ENCODE measurements at regions not wholly inside any gene's neighbourhood (a gene's known extent, or its start where the extent isn't known, plus 50 kb on each side); places are given as distances from the start of the nearest gene placed in this dataset.
"Not testable (repeated sequence)": the region's sequence is repeated elsewhere in the genome, so short reads cannot be mapped to it uniquely, and the experiment has no call there.

GRCh38 chr7:120005720-120006119 lies 267.3 kb upstream of the KCND2 start:
- Histone ChIP-seq H3K4me3 (no peak overlapping the region), H3K9me3 (replicated peaks) (no peaks in the 10 kb centered on the region), H3K4me1 (replicated peaks) (no peaks in the 10 kb centered on the region), H3K36me3 (no peaks in the 10 kb centered on the region), H3K27ac (no peak overlapping the region), H3K27me3 (replicated peaks) (no peaks in the 10 kb centered on the region)
- DNase-seq (ENCODE audit: low read depth in 1 of 2, low spot score in 2 of 2), result no peak

- not testable (repeated sequence) for H3K27ac ChIP-seq; H3K4me3 ChIP-seq; H3K9me3 ChIP-seq (replicated peaks); DNase-seq (ENCODE audit: low read depth in 1 of 2, low spot score in 2 of 2); H3K4me1 ChIP-seq (replicated peaks); H3K27me3 ChIP-seq (replicated peaks); H3K36me3 ChIP-seq
Measured at GRCh38 chr7:120014301-120014700, 258.7 kb upstream of the KCND2 start.

- Histone ChIP-seq H3K36me3 (no peaks in the 10 kb centered on the region), H3K4me3 (no peak overlapping the region), H3K4me1 (replicated peaks) (no peaks in the 10 kb centered on the region), H3K27ac (no peak overlapping the region), H3K9me3 (replicated peaks) (no peaks in the 10 kb centered on the region), H3K27me3 (replicated peaks) (no peaks in the 10 kb centered on the region)
- DNase-seq (ENCODE audit: low read depth in 1 of 2, low spot score in 2 of 2), result no peak
Measured at GRCh38 chr7:120014925-120015465, 258.0 kb upstream of the KCND2 start.

- Histone ChIP-seq H3K4me3 (no peak overlapping the region), H3K36me3 (no peaks in the 10 kb centered on the region), H3K4me1 (replicated peaks) (no peaks in the 10 kb centered on the region), H3K27ac (no peak overlapping the region), H3K9me3 (replicated peaks) (no peaks in the 10 kb centered on the region), H3K27me3 (replicated peaks) (no peaks in the 10 kb centered on the region)
- DNase-seq (ENCODE audit: low read depth in 1 of 2, low spot score in 2 of 2), result no peak
Measured at GRCh38 chr7:120021085-120021484, 251.9 kb upstream of the KCND2 start.

GRCh38 chr7:120023494-120024167 lies 249.3 kb upstream of the KCND2 start:
- Histone ChIP-seq H3K27ac (no peak overlapping the region), H3K36me3 (no peaks in the 10 kb centered on the region), H3K9me3 (replicated peaks) (no peaks in the 10 kb centered on the region), H3K4me3 (no peak overlapping the region), H3K4me1 (replicated peaks) (no peaks in the 10 kb centered on the region), H3K27me3 (replicated peaks) (no peaks in the 10 kb centered on the region)
- no peak for DNase-seq (ENCODE audit: low read depth in 1 of 2, low spot score in 2 of 2)

- no peak overlapping the region for H3K4me3 ChIP-seq
- H3K4me1 ChIP-seq (replicated peaks), result no peaks in the 10 kb centered on the region
- no peak for DNase-seq (ENCODE audit: low read depth in 1 of 2, low spot score in 2 of 2)
- H3K27me3 ChIP-seq (replicated peaks), result no peaks in the 10 kb centered on the region
- H3K27ac ChIP-seq, result no peak overlapping the region
- H3K9me3 ChIP-seq (replicated peaks), result no peaks in the 10 kb centered on the region
- no peaks in the 10 kb centered on the region for H3K36me3 ChIP-seq
Measured at GRCh38 chr7:120028636-120029035, 244.3 kb upstream of the KCND2 start.

- Histone ChIP-seq H3K9me3 (replicated peaks) (no peaks in the 10 kb centered on the region), H3K4me1 (replicated peaks) (no peaks in the 10 kb centered on the region), H3K27me3 (replicated peaks) (no peaks in the 10 kb centered on the region), H3K27ac (no peak overlapping the region), H3K36me3 (no peaks in the 10 kb centered on the region), H3K4me3 (no peak overlapping the region)
- no peak for DNase-seq (ENCODE audit: low read depth in 1 of 2, low spot score in 2 of 2)
Measured at GRCh38 chr7:120030876-120031275, 242.1 kb upstream of the KCND2 start.

- Histone ChIP-seq H3K36me3 (no peaks in the 10 kb centered on the region), H3K4me3 (no peak overlapping the region), H3K9me3 (replicated peaks) (no peaks in the 10 kb centered on the region), H3K27ac (no peak overlapping the region), H3K4me1 (replicated peaks) (no peaks in the 10 kb centered on the region), H3K27me3 (replicated peaks) (no peaks in the 10 kb centered on the region)
- no peak for DNase-seq (ENCODE audit: low read depth in 1 of 2, low spot score in 2 of 2)
Measured at GRCh38 chr7:120033114-120033513, 239.9 kb upstream of the KCND2 start.

GRCh38 chr7:120039138-120039537 lies 233.8 kb upstream of the KCND2 start:
- Histone ChIP-seq H3K27me3 (replicated peaks) (no peaks in the 10 kb centered on the region), H3K9me3 (replicated peaks) (no peaks in the 10 kb centered on the region), H3K36me3 (no peaks in the 10 kb centered on the region), H3K27ac (no peak overlapping the region), H3K4me3 (no peak overlapping the region), H3K4me1 (replicated peaks) (no peaks in the 10 kb centered on the region)
- DNase-seq (ENCODE audit: low read depth in 1 of 2, low spot score in 2 of 2), result no peak

GRCh38 chr7:120041798-120042197 lies 231.2 kb upstream of the KCND2 start:
- Histone ChIP-seq H3K27me3 (replicated peaks) (no peaks in the 10 kb centered on the region), H3K4me3 (no peak overlapping the region), H3K36me3 (no peaks in the 10 kb centered on the region), H3K4me1 (replicated peaks) (no peaks in the 10 kb centered on the region), H3K9me3 (replicated peaks) (no peaks in the 10 kb centered on the region), H3K27ac (no peak overlapping the region)
- no peak for DNase-seq (ENCODE audit: low read depth in 1 of 2, low spot score in 2 of 2)

- no peak for DNase-seq (ENCODE audit: low read depth in 1 of 2, low spot score in 2 of 2)
- Histone ChIP-seq H3K9me3 (replicated peaks) (no peaks in the 10 kb centered on the region), H3K4me3 (no peak overlapping the region), H3K36me3 (no peaks in the 10 kb centered on the region), H3K27me3 (replicated peaks) (no peaks in the 10 kb centered on the region), H3K4me1 (replicated peaks) (no peaks in the 10 kb centered on the region), H3K27ac (no peak overlapping the region)
Measured at GRCh38 chr7:120043250-120043649, 229.7 kb upstream of the KCND2 start.

- H3K4me3 ChIP-seq, result no peak overlapping the region
Measured at GRCh38 chr7:120052884-120053382, 220.0 kb upstream of the KCND2 start.

GRCh38 chr7:120053390-120053961 lies 219.5 kb upstream of the KCND2 start:
- H3K4me3 ChIP-seq, result no peak overlapping the region
- H3K27me3 ChIP-seq (replicated peaks), result no peaks in the 10 kb centered on the region
- H3K4me1 ChIP-seq (replicated peaks), result no peaks in the 10 kb centered on the region
- no peak for DNase-seq (ENCODE audit: low read depth in 1 of 2, low spot score in 2 of 2)
- no peak overlapping the region for H3K27ac ChIP-seq
- H3K36me3 ChIP-seq, result no peaks in the 10 kb centered on the region
- H3K9me3 ChIP-seq (replicated peaks), result 0 out of 2 replicates have a peak, but pooled peaks cover 4% of the 10 kb centered on the region

More at GRCh38 chr7:120052884-120053382, 220.0 kb upstream of the KCND2 start:
- Histone ChIP-seq H3K27me3 (replicated peaks) (no peaks in the 10 kb centered on the region), H3K27ac (no peak overlapping the region), H3K36me3 (no peaks in the 10 kb centered on the region), H3K4me1 (replicated peaks) (no peaks in the 10 kb centered on the region), H3K9me3 (replicated peaks) (0 out of 2 replicates have a peak, but pooled peaks cover 4% of the 10 kb centered on the region)
- no peak for DNase-seq (ENCODE audit: low read depth in 1 of 2, low spot score in 2 of 2)

- H3K27ac ChIP-seq, result no peak overlapping the region
- no peaks in the 10 kb centered on the region for H3K27me3 ChIP-seq (replicated peaks)
- H3K9me3 ChIP-seq (replicated peaks), result 0 out of 2 replicates have a peak, but pooled peaks cover 4% of the 10 kb centered on the region
- no peak for DNase-seq (ENCODE audit: low read depth in 1 of 2, low spot score in 2 of 2)
- H3K4me3 ChIP-seq, result no peak overlapping the region
- H3K4me1 ChIP-seq (replicated peaks), result no peaks in the 10 kb centered on the region
- no peaks in the 10 kb centered on the region for H3K36me3 ChIP-seq
Measured at GRCh38 chr7:120054376-120055100, 218.4 kb upstream of the KCND2 start.
